Neuronal stem cell (in vitro differentiated cells): ENCODE measurements at regions not wholly inside any gene's neighbourhood (a gene's known extent, or its start where the extent isn't known, plus 50 kb on each side); places are given as distances from the start of the nearest gene placed in this dataset.
"Not testable (repeated sequence)": the region's sequence is repeated elsewhere in the genome, so short reads cannot be mapped to it uniquely, and the experiment has no call there.

ENCODE experiments used
- DNase-seq: peaks from one replicate; pipeline ENCODE4 v3.0.0-alpha.2; 2013; ENCODE audit warnings: low spot score
- H2AFZ ChIP-seq: one replicate; pipeline ENCODE4 v1.6.1; 2013; ENCODE audit warnings: mild to moderate bottlenecking, low read length, inconsistent platforms
- H2AK5ac ChIP-seq: 2 replicates; pipeline ENCODE4 v1.6.1; 2013; ENCODE audit warnings: low read depth, mild to moderate bottlenecking, inconsistent platforms, low read length, moderate library complexity, mixed read lengths
- H2BK120ac ChIP-seq: 2 replicates; pipeline ENCODE4 v1.6.1; 2013; ENCODE audit warnings: low read depth, mild to moderate bottlenecking, inconsistent platforms, low read length, moderate library complexity, mixed read lengths
- H2BK12ac ChIP-seq: one replicate; pipeline ENCODE4 v1.6.1; 2013; ENCODE audit warnings: low read length, inconsistent platforms
- H2BK15ac ChIP-seq: 2 replicates; pipeline ENCODE4 v1.6.1; 2013; ENCODE audit warnings: mild to moderate bottlenecking, low read length, inconsistent platforms, mixed read lengths
- H2BK5ac ChIP-seq: one replicate; pipeline ENCODE4 v1.6.1; 2013; ENCODE audit warnings: inconsistent platforms, mild to moderate bottlenecking, low read length, moderate library complexity
- H3K14ac ChIP-seq: one replicate; pipeline ENCODE4 v1.6.1; 2013; ENCODE audit warnings: low read length, inconsistent platforms
- H3K18ac ChIP-seq: 2 replicates; pipeline ENCODE4 v1.6.1; 2013; ENCODE audit warnings: low read length, inconsistent platforms
- H3K23ac ChIP-seq: 2 replicates; pipeline ENCODE4 v1.6.1; 2013; ENCODE audit warnings: low read depth, mild to moderate bottlenecking, mixed read lengths, low read length, inconsistent platforms; ENCODE audit not compliant: poor library complexity
- H3K27ac ChIP-seq: replicated peaks from 3 replicates; pipeline ENCODE4 v1.5.1; 2013; ENCODE audit warnings: low read length, inconsistent platforms
- H3K27me3 ChIP-seq, 3 experiments: 2 replicates each; pipeline ENCODE4 v1.6.1; 2013; ENCODE audit warnings: low read length in 3 of 3, mild to moderate bottlenecking in 2 of 3, inconsistent platforms in 1 of 3, low read depth in 1 of 3, mixed read lengths in 1 of 3, moderate library complexity in 1 of 3; ENCODE audit not compliant: control insufficient read depth in 3 of 3, insufficient read depth in 3 of 3
- H3K36me3 ChIP-seq, 2 donors: replicated peaks in 1 of 2; 2 replicates each; pipeline ENCODE4 v1.6.1; 2013; ENCODE audit warnings: low read length in 2 of 2; ENCODE audit not compliant: control insufficient read depth in 2 of 2, insufficient read depth in 2 of 2
- H3K4ac ChIP-seq: 2 replicates; pipeline ENCODE4 v1.6.1; 2013; ENCODE audit warnings: inconsistent platforms, mild to moderate bottlenecking, low read length, moderate library complexity
- H3K4me1 ChIP-seq, 2 donors: 1 replicate in 1 of 2; 2 replicates in 1 of 2; pipeline ENCODE4 v1.6.1; 2013; ENCODE audit warnings: low read length in 2 of 2, low read depth in 1 of 2; ENCODE audit not compliant: control insufficient read depth in 2 of 2, insufficient read depth in 1 of 2
- H3K4me2 ChIP-seq: one replicate; pipeline ENCODE4 v1.6.1; 2013; ENCODE audit warnings: mild to moderate bottlenecking, low read length, inconsistent platforms; ENCODE audit not compliant: insufficient read depth, poor library complexity, severe bottlenecking
- H3K4me3 ChIP-seq, 2 donors: 2 replicates each; pipeline ENCODE4 v1.5.1; 2013; ENCODE audit warnings: low read length in 2 of 2, mild to moderate bottlenecking in 2 of 2, inconsistent platforms in 1 of 2, moderate library complexity in 1 of 2
- H3K79me1 ChIP-seq: one replicate; pipeline ENCODE4 v1.6.1; 2013; ENCODE audit warnings: low read depth, mild to moderate bottlenecking, inconsistent platforms, low read length, moderate library complexity
- H3K9ac ChIP-seq: one replicate; pipeline ENCODE4 v1.6.1; 2013; ENCODE audit warnings: mild to moderate bottlenecking, low read depth, low read length, inconsistent platforms; ENCODE audit not compliant: poor library complexity
- H3K9me3 ChIP-seq, 2 donors: replicated peaks in 1 of 2; 2 replicates each; pipeline versions ENCODE3 to v1.6.1; 2013; ENCODE audit warnings: low read length in 2 of 2, mild to moderate bottlenecking in 2 of 2, inconsistent platforms in 1 of 2, low read depth in 1 of 2, mixed read lengths in 1 of 2, moderate library complexity in 1 of 2; ENCODE audit not compliant: control insufficient read depth in 2 of 2, insufficient read depth in 1 of 2
- H4K8ac ChIP-seq: one replicate; pipeline ENCODE4 v1.6.1; 2013; ENCODE audit warnings: low read depth, mild to moderate bottlenecking, inconsistent platforms, low read length, moderate library complexity
- H4K91ac ChIP-seq: one replicate; pipeline ENCODE4 v1.6.1; 2013; ENCODE audit warnings: low read length, low read depth, mild to moderate bottlenecking, inconsistent platforms; ENCODE audit not compliant: poor library complexity
- WGBS, 2 donors: extraction: QIAGEN DNeasy Blood & Tissue Kit; methylation state at CpG; one replicate each; pipeline ENCODE4 v1.1.7; 2013; ENCODE audit warnings: missing lambda C conversion rate in 2 of 2, mixed read lengths in 1 of 2; ENCODE audit not compliant: insufficient read length in 2 of 2, insufficient replicate concordance in 1 of 2; ENCODE audit errors: extremely low coverage in 2 of 2; 5-methylcytosine and 5-hydroxymethylcytosine counted together

DNA sequence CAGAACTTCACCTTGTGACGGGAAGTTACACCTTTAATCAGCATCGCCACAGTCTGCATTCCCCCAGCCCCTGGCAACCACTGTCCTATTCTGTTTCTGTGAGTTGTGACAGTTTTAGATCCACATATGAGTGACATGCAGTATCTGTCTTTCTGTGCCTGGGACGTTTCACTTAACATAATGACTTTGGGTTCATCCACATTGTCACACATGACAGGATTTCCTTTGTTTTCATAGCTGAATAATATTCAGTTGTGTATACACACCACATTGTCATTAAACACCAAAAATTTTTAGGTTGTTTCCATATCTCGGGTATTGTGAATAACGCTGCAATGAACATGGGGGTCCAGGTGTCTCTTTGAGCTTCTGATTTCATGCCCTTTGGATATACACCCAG is 62.6 kb upstream of the BDH1 start:
- not testable (repeated sequence) for H3K27ac ChIP-seq, H2AFZ ChIP-seq, H3K9ac ChIP-seq, H3K4ac ChIP-seq, H3K4me2 ChIP-seq, H3K4me1 ChIP-seq, H2BK12ac ChIP-seq, H4K8ac ChIP-seq, H2BK120ac ChIP-seq, H3K27me3 ChIP-seq, H4K91ac ChIP-seq, H3K18ac ChIP-seq, H3K23ac ChIP-seq, H2BK5ac ChIP-seq, H3K4me3 ChIP-seq, H2AK5ac ChIP-seq, H3K79me1 ChIP-seq, DNase-seq, H2BK15ac ChIP-seq, H3K14ac ChIP-seq
- WGBS, 2 donors, result no CpG with 5 or more reads among the region's 5 CpGs
- peaks cover 19 to 79% of the 10 kb centered on the region in 2 donors for H3K36me3 ChIP-seq
- H3K9me3 ChIP-seq, result peaks cover 0 to 28% of the 10 kb centered on the region in 2 donors

GRCh38 chr3:197615430-197615829 is 59.7 kb upstream of the BDH1 start:
- Histone ChIP-seq H2BK5ac (no peak overlapping the region), H2BK12ac (no peak overlapping the region), H3K4ac (no peak overlapping the region), H3K4me1 (no peaks in the 10 kb centered on the region), H2AFZ (no peak overlapping the region), H3K14ac (no peak overlapping the region), H3K18ac (no peak overlapping the region), H3K79me1 (no peaks in the 10 kb centered on the region), H2BK120ac (no peak overlapping the region), H2AK5ac (no peak overlapping the region), H3K27ac (no peak overlapping the region), H3K9me3 (peaks cover 0 to 41% of the 10 kb centered on the region in 2 donors), H4K8ac (no peak overlapping the region), H3K36me3 (peaks cover 23 to 96% of the 10 kb centered on the region in 2 donors), H3K9ac (no peak overlapping the region), H2BK15ac (no peak overlapping the region), H4K91ac (no peak overlapping the region), H3K4me3 (no peak overlapping the region), H3K27me3 (no peaks in the 10 kb centered on the region), H3K23ac (no peak overlapping the region), H3K4me2 (no peak overlapping the region)
- no CpG with 5 or more reads among the region's 3 CpGs for WGBS, 2 donors
- no peak for DNase-seq

DNA sequence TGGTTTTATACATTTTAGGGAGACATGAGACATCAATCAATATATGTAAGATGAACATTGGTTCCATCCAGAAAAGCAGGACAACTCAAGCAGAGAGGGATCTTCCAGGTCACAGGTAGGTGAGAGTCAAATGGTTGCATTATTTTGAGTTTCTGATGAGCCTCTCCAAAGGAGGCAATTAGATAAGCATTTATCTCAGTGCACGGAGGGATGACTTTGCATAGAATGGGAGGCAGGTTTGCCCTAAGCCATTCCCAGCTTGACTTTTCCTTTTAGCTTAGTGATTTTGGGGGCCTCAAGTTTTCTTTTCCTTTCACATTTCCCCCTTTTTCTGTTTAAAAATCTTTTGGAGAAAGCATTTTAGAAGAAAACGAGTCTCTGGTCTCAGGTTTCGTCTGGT is 58.4 kb upstream of the BDH1 start:
- H3K4me2 ChIP-seq, H3K4me3 ChIP-seq, H2BK120ac ChIP-seq, H3K27me3 ChIP-seq, H3K4me1 ChIP-seq, H3K79me1 ChIP-seq, H3K27ac ChIP-seq, H2BK5ac ChIP-seq, H3K14ac ChIP-seq, H3K4ac ChIP-seq, H3K9ac ChIP-seq, H4K8ac ChIP-seq, H3K23ac ChIP-seq, H2AK5ac ChIP-seq, H3K18ac ChIP-seq, DNase-seq, H2AFZ ChIP-seq, H4K91ac ChIP-seq, H2BK12ac ChIP-seq, H2BK15ac ChIP-seq: not testable (repeated sequence)
- H3K9me3 ChIP-seq, result peaks cover 0 to 48% of the 10 kb centered on the region in 2 donors
- H3K36me3 ChIP-seq, result peaks cover 19 to 96% of the 10 kb centered on the region in 2 donors
- WGBS, 2 donors, result no CpG with 5 or more reads among the region's 3 CpGs

DNA sequence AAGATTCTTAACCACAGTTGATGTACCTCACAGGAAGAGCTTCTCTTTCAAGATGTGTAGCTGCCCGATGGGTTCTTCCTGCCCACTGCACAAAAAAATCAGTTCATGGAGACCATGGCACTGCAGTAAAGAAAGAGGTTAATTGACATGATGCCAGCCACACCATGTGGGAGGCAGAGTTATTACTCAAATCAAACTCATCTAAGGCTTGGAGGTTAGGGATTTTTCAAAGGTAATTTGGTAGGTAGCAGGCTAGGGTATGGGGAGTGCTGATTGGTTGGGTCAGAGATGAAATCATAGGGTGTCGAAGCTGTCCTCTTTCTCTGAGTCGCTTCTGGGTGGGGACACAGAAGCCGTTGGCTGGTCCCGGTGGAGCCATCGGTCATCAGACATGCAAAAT is 57.4 kb upstream of the BDH1 start:
- H4K8ac ChIP-seq, result no peak overlapping the region
- H3K4me3 ChIP-seq, result no peak overlapping the region
- no peak overlapping the region for H3K14ac ChIP-seq
- no peak overlapping the region for H2BK5ac ChIP-seq
- WGBS, 2 donors, result no CpG with 5 or more reads among the region's 6 CpGs
- H3K4me2 ChIP-seq, result no peak overlapping the region
- H4K91ac ChIP-seq, result no peak overlapping the region
- H3K18ac ChIP-seq, result no peak overlapping the region
- peaks cover 25 to 97% of the 10 kb centered on the region in 2 donors for H3K36me3 ChIP-seq
- H3K4ac ChIP-seq, result no peak overlapping the region
- no peak overlapping the region for H3K27ac ChIP-seq
- no peak overlapping the region for H2AFZ ChIP-seq
- no peak overlapping the region for H2AK5ac ChIP-seq
- no peak overlapping the region for H2BK12ac ChIP-seq
- no peak overlapping the region for H2BK15ac ChIP-seq
- no peak overlapping the region for H2BK120ac ChIP-seq
- no peaks in the 10 kb centered on the region for H3K4me1 ChIP-seq
- H3K23ac ChIP-seq, result no peak overlapping the region
- H3K9me3 ChIP-seq, result peaks cover 0 to 50% of the 10 kb centered on the region in 2 donors
- no peak for DNase-seq
- no peaks in the 10 kb centered on the region for H3K27me3 ChIP-seq
- no peaks in the 10 kb centered on the region for H3K79me1 ChIP-seq
- H3K9ac ChIP-seq, result no peak overlapping the region
